GM23248 (cell line): ENCODE measurements at regions not wholly inside any gene's neighbourhood (a gene's known extent, or its start where the extent isn't known, plus 50 kb on each side); places are given as distances from the start of the nearest gene placed in this dataset.

Experiments used
- DNase-seq: peaks from one replicate; pipeline ENCODE4 v3.0.0-alpha.2; 2015
- H2AFZ ChIP-seq: fragments of 200-600 bp; sonication (generic); 2 replicates; pipeline ENCODE4 v1.6.1; 2016; ENCODE audit warnings: antibody characterized with exemption
- H3F3A ChIP-seq: fragments of 200-600 bp; sonication (generic); 2 replicates; pipeline ENCODE4 v1.6.1; 2016; ENCODE audit warnings: mild to moderate bottlenecking, antibody characterized with exemption, mixed run types; ENCODE audit not compliant: insufficient read depth
- H3K27ac ChIP-seq: fragments of 200-600 bp; sonication (generic); 2 replicates; pipeline ENCODE4 v1.5.1; 2016; ENCODE audit warnings: mild to moderate bottlenecking
- H3K27me3 ChIP-seq: fragments of 200-600 bp; sonication (generic); replicated peaks from 2 replicates; pipeline ENCODE4 v1.6.1; 2016; ENCODE audit warnings: mild to moderate bottlenecking; ENCODE audit not compliant: insufficient read depth
- H3K36me3 ChIP-seq: fragments of 200-600 bp; sonication (generic); 2 replicates; pipeline ENCODE4 v1.6.1; 2016; ENCODE audit warnings: low read depth, mild to moderate bottlenecking
- H3K4me1 ChIP-seq: fragments of 200-600 bp; sonication (generic); 2 replicates; pipeline ENCODE4 v1.6.1; 2016; ENCODE audit warnings: mild to moderate bottlenecking; ENCODE audit not compliant: insufficient read depth
- H3K4me2 ChIP-seq: fragments of 200-600 bp; sonication (generic); one replicate; pipeline ENCODE4 v1.6.1; 2016; ENCODE audit warnings: mild to moderate bottlenecking; ENCODE audit not compliant: unreplicated experiment
- H3K4me3 ChIP-seq: fragments of 200-600 bp; sonication (generic); 2 replicates; pipeline ENCODE4 v1.5.1; 2016; ENCODE audit warnings: mild to moderate bottlenecking
- H3K79me2 ChIP-seq: fragments of 200-600 bp; sonication (generic); 2 replicates; pipeline ENCODE4 v1.6.1; 2016; ENCODE audit warnings: mild to moderate bottlenecking; ENCODE audit not compliant: insufficient read depth
- H3K9ac ChIP-seq: fragments of 200-600 bp; sonication (generic); 2 replicates; pipeline ENCODE4 v1.6.1; 2016; ENCODE audit warnings: mild to moderate bottlenecking
- H3K9me2 ChIP-seq: fragments of 200-600 bp; sonication (generic); 2 replicates; pipeline ENCODE4 v1.6.1; 2016; ENCODE audit warnings: mixed run types, mild to moderate bottlenecking, moderate library complexity; ENCODE audit not compliant: insufficient read depth
- H3K9me3 ChIP-seq: fragments of 200-600 bp; sonication (generic); one replicate; pipeline ENCODE4 v1.6.1; 2017; ENCODE audit warnings: low read depth
- H4K20me1 ChIP-seq: fragments of 200-600 bp; sonication (generic); 2 replicates; pipeline ENCODE4 v1.6.0; 2016; ENCODE audit not compliant: insufficient read depth
- EZH2 ChIP-seq: fragments of 200-600 bp; sonication (generic); IDR thresholded peaks from 2 replicates; pipeline ENCODE4 v1.6.1; 2018; ENCODE audit warnings: antibody characterized with exemption, mild to moderate bottlenecking; ENCODE audit not compliant: insufficient read depth, poor library complexity, severe bottlenecking
- EZH2phosphoT487 ChIP-seq: fragments of 200-600 bp; sonication (generic); IDR thresholded peaks from 2 replicates; pipeline ENCODE4 v1.6.1; 2018; ENCODE audit warnings: antibody characterized with exemption, moderate library complexity, mild to moderate bottlenecking, low read depth; ENCODE audit not compliant: insufficient read depth
- whole genome bisulfite sequencing, 2 experiments: methylation state at CpG; one replicate each; pipeline ENCODE4 v1.1.6; 2015 to 2017; ENCODE audit warnings: low lambda C conversion rate in 2 of 2, low coverage in 1 of 2; ENCODE audit errors: missing lambda C conversion rate in 2 of 2; 5-methylcytosine and 5-hydroxymethylcytosine counted together
- in situ Hi-C: fragments of 300-500 bp; cut with MboI; formaldehyde crosslinking; loops from 2 replicates; pipeline ENCODE4 v1.15.0; 2020

DNA sequence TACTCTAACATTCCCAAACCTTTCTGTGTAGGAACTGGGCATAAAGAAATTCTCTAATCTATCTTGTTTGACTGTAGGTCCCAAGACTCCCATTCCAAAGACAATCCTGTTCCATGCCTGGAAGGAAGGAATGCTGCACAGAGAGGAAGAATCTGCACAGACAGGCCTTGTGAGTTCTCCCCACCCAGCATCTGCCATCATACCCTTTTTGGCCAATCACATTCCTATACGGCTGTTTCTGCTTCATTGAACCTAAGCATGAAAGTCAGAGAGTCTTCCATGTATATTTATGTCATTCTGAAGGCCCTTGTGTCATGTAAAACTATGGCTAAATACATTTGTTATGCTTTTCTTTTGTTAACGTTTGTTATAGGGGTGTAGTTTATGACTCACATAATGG lies 667.7 kb upstream of the IGFBP7 start:
- Histone ChIP-seq H3K4me1 (no peaks in the 10 kb centered on the region), H3K27me3 (no peaks in the 10 kb centered on the region), H3K27ac (no peak overlapping the region), H3K4me2 (no peak overlapping the region), H3K9ac (no peak overlapping the region), H2AFZ (no peak overlapping the region), H3K79me2 (no peaks in the 10 kb centered on the region), H4K20me1 (no peaks in the 10 kb centered on the region), H3F3A (no peaks in the 10 kb centered on the region), H3K4me3 (no peak overlapping the region), H3K36me3 (no peaks in the 10 kb centered on the region), H3K9me3 (no peaks in the 10 kb centered on the region), H3K9me2 (no peaks in the 10 kb centered on the region)
- in situ Hi-C loops = no loop called here
- no peak for TF ChIP-seq EZH2
- TF ChIP-seq EZH2phosphoT487 = no peak
- no peak for DNase-seq
- WGBS, 2 experiments = 7% methylated on average over 2 of the region's 2 CpGs

DNA sequence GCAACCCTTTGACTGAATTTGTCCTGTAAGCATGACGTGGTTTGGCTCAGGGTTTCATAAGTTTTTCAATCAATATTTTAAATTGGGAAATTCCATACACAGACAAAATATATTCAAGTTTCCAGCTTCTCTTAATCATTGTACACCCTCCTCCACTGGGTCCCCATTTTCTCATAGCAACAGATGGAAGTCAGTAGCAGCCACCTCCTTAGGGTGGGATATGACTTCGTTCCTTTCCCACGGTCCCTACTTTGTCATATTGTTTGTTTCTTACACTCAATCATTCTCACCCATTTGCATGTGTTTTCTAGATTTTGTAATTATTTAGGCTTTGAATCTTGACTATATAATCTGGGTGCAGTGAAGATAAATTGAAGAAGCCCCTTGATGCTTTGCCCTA lies 664.5 kb upstream of the IGFBP7 start:
- no peak for DNase-seq
- Histone ChIP-seq H3K4me3 (no peak overlapping the region), H3K9me2 (no peaks in the 10 kb centered on the region), H4K20me1 (no peaks in the 10 kb centered on the region), H3K4me1 (no peaks in the 10 kb centered on the region), H3K36me3 (no peaks in the 10 kb centered on the region), H3K79me2 (no peaks in the 10 kb centered on the region), H3K4me2 (no peak overlapping the region), H3K9ac (no peak overlapping the region), H3K9me3 (no peaks in the 10 kb centered on the region), H3K27me3 (no peaks in the 10 kb centered on the region), H3K27ac (no peak overlapping the region), H3F3A (no peaks in the 10 kb centered on the region), H2AFZ (no peak overlapping the region)
- TF ChIP-seq EZH2 (no peak), EZH2phosphoT487 (no peak)
- in situ Hi-C loops = no loop called here
- WGBS, 2 experiments = 29 to 36% methylated on average over 3 of the region's 3 CpGs

DNA sequence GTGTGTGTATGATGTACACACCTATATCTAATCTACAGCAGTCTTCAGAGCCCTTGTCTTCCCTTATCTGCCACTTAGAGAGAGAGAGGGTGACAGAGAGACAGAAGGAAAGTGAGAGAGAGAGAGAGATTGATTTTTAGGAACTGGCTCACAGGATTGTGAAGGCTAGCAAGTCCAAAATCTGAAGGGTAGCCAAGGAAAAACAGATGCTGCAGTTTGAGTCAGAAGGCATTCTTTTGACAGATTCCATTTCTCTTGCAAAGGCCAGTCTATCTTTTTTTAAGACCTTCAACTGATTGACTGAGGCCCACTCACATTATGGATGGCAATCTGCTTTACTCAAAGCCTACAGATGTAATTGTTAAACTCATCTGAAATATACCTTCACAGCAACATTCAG lies 664.0 kb upstream of the IGFBP7 start:
- Histone ChIP-seq H3K4me2 (no peak overlapping the region), H3K79me2 (no peaks in the 10 kb centered on the region), H3K4me3 (no peak overlapping the region), H3K4me1 (no peaks in the 10 kb centered on the region), H2AFZ (no peak overlapping the region), H3K36me3 (no peaks in the 10 kb centered on the region), H3K9me2 (no peaks in the 10 kb centered on the region), H3K9me3 (no peaks in the 10 kb centered on the region), H3F3A (no peaks in the 10 kb centered on the region), H3K27ac (no peak overlapping the region), H3K27me3 (no peaks in the 10 kb centered on the region), H3K9ac (no peak overlapping the region), H4K20me1 (no peaks in the 10 kb centered on the region)
- in situ Hi-C loops = no loop called here
- no peak for TF ChIP-seq EZH2phosphoT487
- TF ChIP-seq EZH2 = no peak
- DNase-seq = no peak

DNA sequence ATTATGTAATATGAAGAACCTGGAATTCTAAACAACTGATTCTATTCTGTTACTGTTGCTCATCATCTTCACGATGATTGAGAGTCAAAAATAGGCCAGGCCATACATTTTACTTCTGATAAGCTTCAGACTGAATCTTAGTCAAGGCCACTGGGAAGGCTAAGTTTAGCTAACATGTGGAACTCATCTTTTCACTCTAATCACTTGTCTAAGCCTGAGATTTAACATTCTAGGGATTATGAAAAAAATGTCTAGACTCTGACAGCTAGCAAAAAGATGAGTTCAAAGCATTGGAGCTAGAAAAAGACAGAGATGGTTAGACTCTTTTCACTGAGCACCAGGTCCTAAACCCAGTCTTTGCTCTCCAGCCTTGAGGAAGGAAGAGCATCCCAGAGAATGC lies 656.2 kb upstream of the IGFBP7 start:
- Histone ChIP-seq H4K20me1 (no peaks in the 10 kb centered on the region), H3K79me2 (no peaks in the 10 kb centered on the region), H2AFZ (no peak overlapping the region), H3K4me3 (no peak overlapping the region), H3K27me3 (no peaks in the 10 kb centered on the region), H3K9ac (no peak overlapping the region), H3K4me1 (no peaks in the 10 kb centered on the region), H3K9me2 (no peaks in the 10 kb centered on the region), H3K9me3 (no peaks in the 10 kb centered on the region), H3F3A (no peaks in the 10 kb centered on the region), H3K27ac (no peak overlapping the region), H3K36me3 (no peaks in the 10 kb centered on the region), H3K4me2 (no peak overlapping the region)
- in situ Hi-C loops = no loop called here
- WGBS, 2 experiments = 0% methylated on average over 1 of the region's 1 CpG
- DNase-seq = no peak
- no peak for TF ChIP-seq EZH2phosphoT487
- TF ChIP-seq EZH2 = no peak

DNA sequence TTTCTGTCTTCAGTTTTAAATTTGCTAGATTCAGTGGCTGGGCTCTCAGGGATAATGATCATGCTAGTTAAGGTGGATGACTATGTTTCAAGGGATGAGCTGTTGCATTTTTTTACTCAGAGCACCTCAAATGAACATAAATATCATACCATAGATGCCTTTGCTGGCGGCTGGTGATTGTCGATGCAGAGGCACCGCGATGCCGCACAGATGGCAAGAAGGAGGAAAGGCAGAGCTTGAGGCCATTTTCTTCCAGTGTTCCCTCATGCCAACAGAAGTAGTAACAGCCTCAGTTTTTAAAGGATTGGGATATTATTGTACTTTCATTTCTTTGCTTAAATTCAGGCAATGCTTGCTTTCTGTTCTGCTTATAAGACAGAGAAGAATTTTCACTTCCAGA lies 654.7 kb upstream of the IGFBP7 start:
- H3K79me2 ChIP-seq = no peaks in the 10 kb centered on the region
- WGBS, 2 experiments = 52 to 59% methylated on average over 5 of the region's 5 CpGs
- no peaks in the 10 kb centered on the region for H3K36me3 ChIP-seq
- no peaks in the 10 kb centered on the region for H3K9me2 ChIP-seq
- H3K27me3 ChIP-seq = no peaks in the 10 kb centered on the region
- H3K4me1 ChIP-seq = no peaks in the 10 kb centered on the region
- no peak overlapping the region for H3K4me3 ChIP-seq
- no peak overlapping the region for H2AFZ ChIP-seq
- H3K27ac ChIP-seq = no peak overlapping the region
- H3K9me3 ChIP-seq = no peaks in the 10 kb centered on the region
- no peak overlapping the region for H3K4me2 ChIP-seq
- DNase-seq = no peak
- H3F3A ChIP-seq = no peaks in the 10 kb centered on the region
- in situ Hi-C loops = no loop called here
- H4K20me1 ChIP-seq = no peaks in the 10 kb centered on the region
- no peak overlapping the region for H3K9ac ChIP-seq
- TF ChIP-seq EZH2 = no peak
- no peak for TF ChIP-seq EZH2phosphoT487
